ENCODE measurements at regions not wholly inside any gene's neighbourhood (a gene's known extent, or its start where the extent isn't known, plus 50 kb on each side); places are given as distances from the start of the nearest gene placed in this dataset.

GRCh38 chr6:22666586-22666985 is 97.2 kb downstream of the HDGFL1 start:
- no peaks in the 10 kb centered on the region for H3K36me3 ChIP-seq (ENCODE audit: insufficient read depth, low read length)
- H3K79me2 ChIP-seq (ENCODE audit: insufficient read depth, low read length) = no peaks in the 10 kb centered on the region
- H3K4me3 ChIP-seq (ENCODE audit: insufficient read depth, low read length) = no peak overlapping the region
- no peaks in the 10 kb centered on the region for H3K4me1 ChIP-seq (ENCODE audit: insufficient read depth, low read length)
- no peak for TF ChIP-seq CTCF (IDR thresholded peaks at IDR 0.05; ENCODE audit: extremely low read depth, low read depth, low read length)
- no peak overlapping the region for H3K27ac ChIP-seq (ENCODE audit: low read depth, low read length)
- H4K20me1 ChIP-seq (ENCODE audit: insufficient read depth, low read length) = no peaks in the 10 kb centered on the region
- DNase-seq (ENCODE audit: insufficient read length, low spot score, missing footprints) = no peak
- no peaks in the 10 kb centered on the region for H3K9me3 ChIP-seq (ENCODE audit: low read depth, low read length)
- no peak overlapping the region for H2AFZ ChIP-seq (ENCODE audit: low read length)
- no peaks in the 10 kb centered on the region for H3K27me3 ChIP-seq (ENCODE audit: insufficient read depth, low read length)
- no peak overlapping the region for H3K4me2 ChIP-seq (ENCODE audit: insufficient read depth, low read length)

GRCh38 chr6:22667855-22668254 is 98.5 kb downstream of the HDGFL1 start:
- Histone ChIP-seq H4K20me1 (ENCODE audit: insufficient read depth, low read length) (no peaks in the 10 kb centered on the region), H3K4me1 (ENCODE audit: insufficient read depth, low read length) (no peaks in the 10 kb centered on the region), H3K79me2 (ENCODE audit: insufficient read depth, low read length) (no peaks in the 10 kb centered on the region), H3K36me3 (ENCODE audit: insufficient read depth, low read length) (no peaks in the 10 kb centered on the region), H2AFZ (ENCODE audit: low read length) (no peak overlapping the region), H3K27ac (ENCODE audit: low read depth, low read length) (no peak overlapping the region), H3K4me2 (ENCODE audit: insufficient read depth, low read length) (no peak overlapping the region), H3K9me3 (ENCODE audit: low read depth, low read length) (no peaks in the 10 kb centered on the region), H3K4me3 (ENCODE audit: insufficient read depth, low read length) (no peak overlapping the region), H3K27me3 (ENCODE audit: insufficient read depth, low read length) (no peaks in the 10 kb centered on the region)
- no peak for DNase-seq (ENCODE audit: insufficient read length, low spot score, missing footprints)
- TF ChIP-seq CTCF (IDR thresholded peaks at IDR 0.05; ENCODE audit: extremely low read depth, low read depth, low read length) = no peak

- Histone ChIP-seq H2AFZ (ENCODE audit: low read length) (no peak overlapping the region), H3K9me3 (ENCODE audit: low read depth, low read length) (no peaks in the 10 kb centered on the region), H3K36me3 (ENCODE audit: insufficient read depth, low read length) (no peaks in the 10 kb centered on the region), H3K4me3 (ENCODE audit: insufficient read depth, low read length) (no peak overlapping the region), H3K27me3 (ENCODE audit: insufficient read depth, low read length) (no peaks in the 10 kb centered on the region), H3K4me2 (ENCODE audit: insufficient read depth, low read length) (no peak overlapping the region), H4K20me1 (ENCODE audit: insufficient read depth, low read length) (no peaks in the 10 kb centered on the region), H3K4me1 (ENCODE audit: insufficient read depth, low read length) (no peaks in the 10 kb centered on the region), H3K27ac (ENCODE audit: low read depth, low read length) (no peak overlapping the region), H3K79me2 (ENCODE audit: insufficient read depth, low read length) (no peaks in the 10 kb centered on the region)
- TF ChIP-seq CTCF (IDR thresholded peaks at IDR 0.05; ENCODE audit: extremely low read depth, low read depth, low read length) = no peak
- no peak for DNase-seq (ENCODE audit: insufficient read length, low spot score, missing footprints)
These were observed 98.9 kb downstream of the HDGFL1 start for GRCh38 chr6:22668307-22668706.

- no peaks in the 10 kb centered on the region for H3K36me3 ChIP-seq (ENCODE audit: insufficient read depth, low read length)
- no peak overlapping the region for H3K4me3 ChIP-seq (ENCODE audit: insufficient read depth, low read length)
- H3K27ac ChIP-seq (ENCODE audit: low read depth, low read length) = no peak overlapping the region
- no peaks in the 10 kb centered on the region for H3K9me3 ChIP-seq (ENCODE audit: low read depth, low read length)
- H3K27me3 ChIP-seq (ENCODE audit: insufficient read depth, low read length) = no peaks in the 10 kb centered on the region
- no peaks in the 10 kb centered on the region for H3K79me2 ChIP-seq (ENCODE audit: insufficient read depth, low read length)
- no peak overlapping the region for H3K4me2 ChIP-seq (ENCODE audit: insufficient read depth, low read length)
- no peak for TF ChIP-seq CTCF (IDR thresholded peaks at IDR 0.05; ENCODE audit: extremely low read depth, low read depth, low read length)
- H4K20me1 ChIP-seq (ENCODE audit: insufficient read depth, low read length) = no peaks in the 10 kb centered on the region
- no peak for DNase-seq (ENCODE audit: insufficient read length, low spot score, missing footprints)
- H2AFZ ChIP-seq (ENCODE audit: low read length) = no peak overlapping the region
- no peaks in the 10 kb centered on the region for H3K4me1 ChIP-seq (ENCODE audit: insufficient read depth, low read length)
These were observed 99.4 kb downstream of the HDGFL1 start for GRCh38 chr6:22668717-22669116.

All from osteoblast (primary cell).